ENCODE measurements at regions not wholly inside any gene's neighbourhood (a gene's known extent, or its start where the extent isn't known, plus 50 kb on each side); places are given as distances from the start of the nearest gene placed in this dataset.
A peak's percentile ranks its signal among the peaks of the same experiment; 100 is the strongest.

DNA sequence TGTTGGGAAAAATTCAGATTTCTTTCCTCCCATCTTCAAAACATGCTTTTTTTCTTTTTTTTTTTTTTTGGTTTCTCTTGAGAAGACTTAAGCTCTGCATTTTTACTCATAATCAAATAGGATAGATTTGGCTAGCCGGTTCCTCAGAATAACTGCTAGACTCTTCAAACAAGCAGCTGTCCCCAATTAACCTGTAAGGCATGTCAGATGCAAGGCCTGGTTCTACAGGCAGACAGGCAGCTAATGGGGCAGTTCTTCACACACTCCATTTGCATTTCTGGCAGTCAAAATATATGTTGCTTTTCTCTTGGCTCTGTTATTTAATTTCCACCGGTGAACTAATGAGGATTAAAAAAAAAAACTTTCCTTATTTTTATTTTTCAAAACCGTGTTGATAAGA lies 228.0 kb upstream of the ATP2B1 start:
- Histone ChIP-seq H3K27ac (no peak overlapping the region), H3K9ac (no peak overlapping the region)

DNA sequence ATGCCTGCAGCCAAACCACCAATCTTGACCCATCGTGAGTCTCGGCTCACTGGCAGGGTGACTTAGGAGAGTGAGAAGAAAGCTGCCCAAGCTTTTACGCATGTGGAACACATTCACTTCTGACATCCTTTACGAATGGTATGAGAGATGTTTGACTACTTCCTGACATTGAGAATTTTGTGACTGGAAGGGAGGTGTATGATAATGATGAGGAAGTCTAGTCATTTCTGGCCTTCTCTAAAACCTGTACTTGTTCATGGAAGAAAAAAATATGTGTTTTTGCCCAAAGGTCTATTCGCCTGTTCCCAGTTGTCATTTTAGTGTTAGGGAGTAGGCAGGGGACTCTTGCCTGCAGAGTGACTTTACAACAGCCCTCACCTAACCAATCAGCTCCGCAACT lies 227.2 kb upstream of the ATP2B1 start:
- Histone ChIP-seq H3K27ac (no peak overlapping the region), H3K4me3 (no peak overlapping the region), H3K9me3 (replicated peaks in 1 of 11) (no peaks in the 10 kb centered on the region), H3K4me2 (peak overlapping the region in 1 of 11 experiments; percentile 11; a peak in 1 of 22 replicates), H3K4me1 (peaks cover 0 to 8% (median 0%) of the 10 kb centered on the region in 10 experiments; a peak in 1 of 20 replicates), H3K9ac (no peak overlapping the region), H3K27me3 (no peaks in the 10 kb centered on the region), H4K20me1 (no peaks in the 10 kb centered on the region), H3K36me3 (no peaks in the 10 kb centered on the region)
- TF ChIP-seq Cebpa-rat (IDR thresholded peaks at IDR 0.05), result no peak

More for the DNA sequence above, 228.0 kb upstream of the ATP2B1 start:
- no peaks in the 10 kb centered on the region for H4K20me1 ChIP-seq
- H3K27me3 ChIP-seq, result no peaks in the 10 kb centered on the region
- peaks cover 0 to 8% (median 0%) of the 10 kb centered on the region in 10 experiments; a peak in 1 of 20 replicates for H3K4me1 ChIP-seq
- no peak for TF ChIP-seq Cebpa-rat (IDR thresholded peaks at IDR 0.05)
- no peaks in the 10 kb centered on the region for H3K9me3 ChIP-seq (replicated peaks in 1 of 11)
- H3K36me3 ChIP-seq, result no peaks in the 10 kb centered on the region
- H3K4me3 ChIP-seq, result no peak overlapping the region
- no peak overlapping the region for H3K4me2 ChIP-seq

DNA sequence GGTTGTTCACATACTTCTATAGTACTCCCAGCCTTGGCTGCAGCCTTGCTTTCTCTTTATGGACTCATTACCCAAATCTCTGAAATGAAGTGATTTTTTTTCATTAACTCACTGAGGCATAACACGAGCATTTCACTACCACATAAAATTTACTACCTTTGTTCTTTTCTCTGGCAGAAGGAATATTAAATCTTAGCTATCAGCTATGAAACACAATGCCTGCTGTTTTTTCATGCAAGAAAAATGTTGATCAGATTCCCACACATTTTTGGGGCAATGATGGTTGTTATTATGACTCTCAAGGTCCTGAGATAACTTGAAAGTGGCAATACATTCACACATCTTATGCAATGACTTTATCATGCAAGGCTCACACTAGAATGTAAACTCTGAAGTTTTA lies 225.3 kb upstream of the ATP2B1 start:
- H3K36me3 ChIP-seq, result no peaks in the 10 kb centered on the region
- peaks cover 0 to 8% (median 0%) of the 10 kb centered on the region in 10 experiments; a peak in 1 of 20 replicates for H3K4me1 ChIP-seq
- no peak overlapping the region for H3K4me3 ChIP-seq
- no peaks in the 10 kb centered on the region for H3K9me3 ChIP-seq (replicated peaks in 1 of 11)
- no peak overlapping the region for H3K9ac ChIP-seq
- no peaks in the 10 kb centered on the region for H3K27me3 ChIP-seq
- no peak overlapping the region for H3K27ac ChIP-seq
- H4K20me1 ChIP-seq, result no peaks in the 10 kb centered on the region
- H3K4me2 ChIP-seq, result no peak overlapping the region
- no peak for TF ChIP-seq Cebpa-rat (IDR thresholded peaks at IDR 0.05)

DNA sequence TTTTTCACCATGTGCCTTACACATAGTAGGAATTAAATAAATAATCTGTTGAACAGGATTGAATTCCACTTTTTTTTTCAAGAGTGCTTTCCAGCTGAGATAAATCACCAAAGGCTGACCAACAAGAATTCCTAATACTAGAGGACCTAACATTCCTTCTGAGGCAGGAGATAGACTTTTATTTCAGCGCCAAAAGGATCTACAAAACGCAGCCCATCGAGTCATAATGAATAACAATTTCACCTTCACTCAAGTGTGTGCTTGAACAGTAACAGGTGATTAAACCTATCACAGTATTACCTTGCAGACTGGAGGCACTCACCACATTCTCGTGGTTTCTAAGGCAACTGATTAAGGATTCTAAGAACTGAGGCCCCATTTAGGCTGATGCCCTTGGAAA lies 224.3 kb upstream of the ATP2B1 start:
- Histone ChIP-seq H3K4me2 (no peak overlapping the region), H3K27me3 (no peaks in the 10 kb centered on the region), H3K27ac (no peak overlapping the region), H4K20me1 (no peaks in the 10 kb centered on the region), H3K4me3 (no peak overlapping the region), H3K9me3 (replicated peaks in 1 of 11) (no peaks in the 10 kb centered on the region), H3K36me3 (no peaks in the 10 kb centered on the region), H3K4me1 (peaks cover 0 to 9% (median under 1%) of the 10 kb centered on the region in 10 experiments; a peak in 6 of 20 replicates), H3K9ac (no peak overlapping the region)
- no peak for TF ChIP-seq Cebpa-rat (IDR thresholded peaks at IDR 0.05)

DNA sequence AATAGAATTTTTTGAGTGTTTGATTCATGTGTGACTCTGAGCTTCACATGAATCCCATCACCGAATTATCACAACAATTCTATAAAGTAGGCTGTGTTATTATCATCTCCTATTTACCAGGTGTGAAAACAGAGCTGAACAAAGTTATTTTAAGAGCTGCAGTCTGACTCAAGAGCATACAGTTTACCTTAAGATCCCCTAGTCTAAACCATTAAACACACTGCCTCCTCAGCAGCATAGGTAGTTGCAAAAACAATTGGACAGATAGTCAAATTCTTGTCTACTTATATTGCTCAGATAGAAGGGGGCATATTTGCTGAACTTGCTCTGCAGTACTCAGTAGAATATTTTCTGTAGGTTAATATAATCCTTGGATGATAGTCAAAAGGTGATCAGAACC lies 219.8 kb upstream of the ATP2B1 start:
- Histone ChIP-seq H3K9me3 (replicated peaks in 1 of 11) (no peaks in the 10 kb centered on the region), H3K4me3 (no peak overlapping the region), H3K36me3 (no peaks in the 10 kb centered on the region), H3K9ac (no peak overlapping the region), H3K27ac (no peak overlapping the region), H4K20me1 (no peaks in the 10 kb centered on the region), H3K4me2 (no peak overlapping the region), H3K27me3 (no peaks in the 10 kb centered on the region), H3K4me1 (peaks cover 8 to 30% (median 12%) of the 10 kb centered on the region in 10 experiments; a peak in 17 of 20 replicates)
- no peak for TF ChIP-seq Cebpa-rat (IDR thresholded peaks at IDR 0.05)

DNA sequence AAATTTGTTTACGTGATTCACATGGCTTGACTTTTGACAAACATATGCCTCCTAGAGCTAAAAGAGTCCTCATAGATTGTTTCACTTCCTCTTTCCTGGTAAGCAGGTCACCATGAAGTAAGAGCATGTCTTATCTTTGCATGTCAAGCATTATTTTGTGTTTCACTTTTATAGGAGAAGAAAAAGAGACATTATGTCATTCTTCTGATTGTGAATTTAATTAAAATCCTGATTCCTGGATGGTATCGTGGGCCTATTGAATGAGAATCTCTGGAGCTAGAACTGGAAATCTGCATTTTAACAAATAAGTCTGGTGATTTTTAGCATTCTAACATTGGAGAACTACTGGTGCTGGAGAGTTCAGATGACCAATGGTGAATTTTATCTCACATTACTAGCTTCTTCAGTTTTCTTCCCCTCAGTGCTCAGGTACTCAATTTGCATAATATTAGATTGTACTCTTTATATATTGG lies 218.6 kb upstream of the ATP2B1 start:
- H3K27me3 ChIP-seq, result no peaks in the 10 kb centered on the region
- peak overlapping the region; percentile 43 to 83 (median 55) for H3K4me2 ChIP-seq
- no peaks in the 10 kb centered on the region for H4K20me1 ChIP-seq
- H3K9ac ChIP-seq, result no peak overlapping the region
- no peak for TF ChIP-seq Cebpa-rat (IDR thresholded peaks at IDR 0.05)
- H3K4me3 ChIP-seq, result peak overlapping the region in 2 of 10 experiments; percentile 11 to 21; a peak in 1 of 20 replicates
- H3K9me3 ChIP-seq (replicated peaks in 1 of 11), result no peaks in the 10 kb centered on the region
- no peaks in the 10 kb centered on the region for H3K36me3 ChIP-seq
- peak overlapping the region; percentile 11 to 73 (median 61); a peak in 18 of 22 replicates for H3K27ac ChIP-seq
- peaks cover 8 to 30% (median 12%) of the 10 kb centered on the region in 10 experiments; a peak in 17 of 20 replicates for H3K4me1 ChIP-seq

DNA sequence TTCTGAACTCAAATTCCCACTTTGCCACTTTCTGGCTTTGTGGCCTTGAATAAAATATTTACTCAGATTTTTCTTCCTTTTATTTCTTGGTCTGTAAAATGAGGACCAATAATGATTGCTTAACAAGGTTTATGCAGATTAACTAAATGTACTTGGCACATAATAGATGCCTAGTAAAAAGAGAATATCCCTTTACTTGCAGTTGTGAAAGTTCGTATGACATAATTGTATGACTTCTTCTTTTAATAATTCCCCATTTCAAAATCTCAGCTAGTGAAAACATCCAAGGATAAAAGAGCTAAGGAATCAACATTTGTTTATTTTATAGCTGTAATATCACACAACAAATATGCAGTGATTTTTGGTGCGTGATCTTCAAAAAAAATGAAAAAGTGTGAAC lies 215.6 kb upstream of the ATP2B1 start:
- H3K9ac ChIP-seq, result no peak overlapping the region
- H3K27me3 ChIP-seq, result no peaks in the 10 kb centered on the region
- no peak overlapping the region for H3K4me3 ChIP-seq
- H3K27ac ChIP-seq, result peak overlapping the region in 1 of 11 experiments; percentile 20; a peak in 2 of 22 replicates
- peaks cover 8 to 30% (median 12%) of the 10 kb centered on the region in 10 experiments; a peak in 17 of 20 replicates for H3K4me1 ChIP-seq
- 0 out of 22 replicates have a peak overlapping the region, but pooled peaks of 1 of the 11 experiments have one; percentile 7 for H3K4me2 ChIP-seq
- H3K36me3 ChIP-seq, result no peaks in the 10 kb centered on the region
- peaks cover 0 to 4% (median 0%) of the 10 kb centered on the region in 11 experiments; a peak in 1 of 22 replicates for H3K9me3 ChIP-seq (replicated peaks in 1 of 11)
- no peak for TF ChIP-seq Cebpa-rat (IDR thresholded peaks at IDR 0.05)
- no peaks in the 10 kb centered on the region for H4K20me1 ChIP-seq

DNA sequence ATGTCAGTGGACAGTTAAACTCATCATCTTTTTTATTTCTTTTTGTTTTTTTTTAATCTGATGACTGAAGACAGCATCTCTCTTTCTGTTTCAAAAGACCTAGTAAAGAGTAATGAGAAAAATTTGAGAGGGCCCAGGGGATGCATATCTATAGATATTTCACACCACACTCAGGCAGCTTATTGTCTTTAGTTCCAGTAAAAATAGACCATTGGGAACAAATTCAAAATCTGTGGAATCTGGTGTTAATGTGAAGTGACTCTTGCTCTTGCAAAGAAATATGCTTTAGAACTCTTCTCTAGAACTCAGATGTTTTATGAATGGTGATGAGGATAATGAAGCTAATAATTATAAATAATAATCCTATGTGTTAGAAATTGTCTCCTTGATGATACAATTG lies 214.5 kb upstream of the ATP2B1 start:
- Histone ChIP-seq H3K4me1 (peaks cover 8 to 40% (median 12%) of the 10 kb centered on the region in 10 experiments; a peak in 17 of 20 replicates), H3K27me3 (no peaks in the 10 kb centered on the region), H3K4me3 (no peak overlapping the region), H3K36me3 (no peaks in the 10 kb centered on the region), H3K27ac (0 out of 22 replicates have a peak overlapping the region, but pooled peaks of 1 of the 11 experiments have one; percentile 20), H3K9me3 (replicated peaks in 1 of 11) (peaks cover 0 to 4% (median 0%) of the 10 kb centered on the region in 11 experiments; a peak in 1 of 22 replicates), H3K9ac (no peak overlapping the region), H4K20me1 (no peaks in the 10 kb centered on the region), H3K4me2 (no peak overlapping the region)
- no peak for TF ChIP-seq Cebpa-rat (IDR thresholded peaks at IDR 0.05)

DNA sequence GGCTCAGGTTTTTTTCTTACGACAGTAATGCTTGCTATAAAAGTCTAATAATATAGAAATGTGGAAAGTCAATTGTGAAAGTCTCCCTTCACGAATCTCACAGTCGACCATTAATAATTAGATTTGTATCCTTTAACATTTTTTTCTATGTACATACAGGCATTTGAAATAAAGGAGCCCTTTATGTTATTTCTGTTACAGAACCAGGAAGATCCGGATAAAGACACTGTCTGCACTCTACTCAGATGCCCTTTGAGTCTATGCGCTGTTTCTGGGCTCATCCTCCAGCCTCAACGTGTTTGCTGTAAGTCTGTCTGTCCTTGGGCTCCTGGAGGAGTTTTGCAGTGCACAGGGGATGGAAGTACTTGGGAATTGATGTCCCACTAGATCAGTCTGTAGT lies 212.2 kb upstream of the ATP2B1 start:
- Histone ChIP-seq H3K4me2 (no peak overlapping the region), H4K20me1 (no peaks in the 10 kb centered on the region), H3K36me3 (no peaks in the 10 kb centered on the region), H3K4me1 (peaks cover 0 to 27% (median 0%) of the 10 kb centered on the region in 10 experiments; a peak in 3 of 20 replicates), H3K27ac (no peak overlapping the region), H3K4me3 (no peak overlapping the region), H3K27me3 (no peaks in the 10 kb centered on the region), H3K9ac (no peak overlapping the region), H3K9me3 (replicated peaks in 1 of 11) (peaks cover 0 to 4% (median 0%) of the 10 kb centered on the region in 11 experiments; a peak in 1 of 22 replicates)
- no peak for TF ChIP-seq Cebpa-rat (IDR thresholded peaks at IDR 0.05)

All from BLaER1 treated with 17β-estradiol and CSF1 and Interleukin-3, amounts not matched to agents 10 nM and 100 nM (cell line).